ENCODE measurements at regions not wholly inside any gene's neighbourhood (a gene's known extent, or its start where the extent isn't known, plus 50 kb on each side); places are given as distances from the start of the nearest gene placed in this dataset.

- no peak for DNase-seq (ENCODE audit: low read depth, low spot score)
Observed at GRCh38 chr15:53462651-53463050, 296.8 kb downstream of the WDR72 start.

- no peak for DNase-seq (ENCODE audit: low read depth, low spot score)
Observed at GRCh38 chr15:53461677-53462076, 297.8 kb downstream of the WDR72 start.

GRCh38 chr15:53458736-53459135, 300.7 kb downstream of the WDR72 start:
- DNase-seq (ENCODE audit: low read depth, low spot score): no peak

- no peak for DNase-seq (ENCODE audit: low read depth, low spot score)
Observed at GRCh38 chr15:53457479-53457878, 302.0 kb downstream of the WDR72 start.

- DNase-seq (ENCODE audit: low read depth, low spot score): no peak
Observed at GRCh38 chr15:53454843-53455721, 304.4 kb downstream of the WDR72 start.

- no peak for DNase-seq (ENCODE audit: low read depth, low spot score)
Observed at GRCh38 chr15:53454535-53454842, 305.0 kb downstream of the WDR72 start.

GRCh38 chr15:53453253-53454105, 306.0 kb downstream of the WDR72 start:
- no peak for DNase-seq (ENCODE audit: low read depth, low spot score)

GRCh38 chr15:53448232-53449015, 311.0 kb downstream of the WDR72 start:
- no peak for DNase-seq (ENCODE audit: low read depth, low spot score)

GRCh38 chr15:53447742-53448141, 311.7 kb downstream of the WDR72 start:
- no peak for DNase-seq (ENCODE audit: low read depth, low spot score)

GRCh38 chr15:53447053-53447574, 312.3 kb downstream of the WDR72 start:
- no peak for DNase-seq (ENCODE audit: low read depth, low spot score)

- no peak for DNase-seq (ENCODE audit: low read depth, low spot score)
Observed at GRCh38 chr15:53446376-53446775, 313.1 kb downstream of the WDR72 start.

GRCh38 chr15:53445531-53445930, 313.9 kb downstream of the WDR72 start:
- no peak for DNase-seq (ENCODE audit: low read depth, low spot score)

GRCh38 chr15:53437985-53438841, 321.2 kb downstream of the WDR72 start:
- peak; percentile 11 for DNase-seq (ENCODE audit: low read depth, low spot score)

GRCh38 chr15:53437366-53437765, 322.1 kb downstream of the WDR72 start:
- DNase-seq (ENCODE audit: low read depth, low spot score): no peak

- DNase-seq (ENCODE audit: low read depth, low spot score): no peak
Observed at GRCh38 chr15:53434174-53434678, 325.2 kb downstream of the WDR72 start.

- no peak for DNase-seq (ENCODE audit: low read depth, low spot score)
Observed at GRCh38 chr15:53416219-53416940, 343.1 kb downstream of the WDR72 start.

GRCh38 chr15:53414167-53414566, 345.3 kb downstream of the WDR72 start:
- DNase-seq (ENCODE audit: low read depth, low spot score): no peak

GRCh38 chr15:53412542-53412941, 346.9 kb downstream of the WDR72 start:
- DNase-seq (ENCODE audit: low read depth, low spot score): no peak

GRCh38 chr15:53404930-53405493, 354.5 kb downstream of the WDR72 start:
- DNase-seq (ENCODE audit: low read depth, low spot score): no peak

GRCh38 chr15:53401503-53401902, 358.0 kb downstream of the WDR72 start:
- no peak for DNase-seq (ENCODE audit: low read depth, low spot score)
